GM21528 (cell line): ENCODE measurements at regions not wholly inside any gene's neighbourhood (a gene's known extent, or its start where the extent isn't known, plus 50 kb on each side); places are given as distances from the start of the nearest gene placed in this dataset.
"Not testable (repeated sequence)": the region's sequence is repeated elsewhere in the genome, so short reads cannot be mapped to it uniquely, and the experiment has no call there.

Experiments used
- ATAC-seq: cut with Tn5 transposase; IDR thresholded peaks from one replicate; pipeline ENCODE4 v1.9.1; 2021; ENCODE audit warnings: mild to moderate bottlenecking, moderate library complexity; ENCODE audit not compliant: unreplicated experiment, low FRiP score

- no peak for ATAC-seq
Measured at GRCh38 chr6:179340-179950, 112.8 kb upstream of the DUSP22 start.

- ATAC-seq, result not testable (repeated sequence)
Measured at GRCh38 chr6:180091-180694, 112.1 kb upstream of the DUSP22 start.

- ATAC-seq, result peak; percentile 44
Measured at GRCh38 chr6:181049-181654, 111.1 kb upstream of the DUSP22 start.

- no peak for ATAC-seq
Measured at GRCh38 chr6:183668-184067, 108.6 kb upstream of the DUSP22 start.

- ATAC-seq, result no peak
Measured at GRCh38 chr6:184161-184700, 108.1 kb upstream of the DUSP22 start.

GRCh38 chr6:186340-186965 is 105.8 kb upstream of the DUSP22 start:
- ATAC-seq, result no peak

GRCh38 chr6:187210-187861 is 105.0 kb upstream of the DUSP22 start:
- no peak for ATAC-seq

GRCh38 chr6:188821-189655 is 103.2 kb upstream of the DUSP22 start:
- peak; percentile 63 for ATAC-seq

- no peak for ATAC-seq
Measured at GRCh38 chr6:189676-190075, 102.6 kb upstream of the DUSP22 start.

GRCh38 chr6:190596-191395 is 101.5 kb upstream of the DUSP22 start:
- ATAC-seq, result no peak

GRCh38 chr6:191487-192312 is 100.6 kb upstream of the DUSP22 start:
- ATAC-seq, result no peak

GRCh38 chr6:192313-192664 is 100.0 kb upstream of the DUSP22 start:
- ATAC-seq, result no peak

GRCh38 chr6:193180-193579 is 99.1 kb upstream of the DUSP22 start:
- no peak for ATAC-seq

GRCh38 chr6:193773-194310 is 98.4 kb upstream of the DUSP22 start:
- ATAC-seq, result peak; percentile 39

- ATAC-seq, result no peak
Measured at GRCh38 chr6:195861-196360, 96.4 kb upstream of the DUSP22 start.

- no peak for ATAC-seq
Measured at GRCh38 chr6:196543-196942, 95.7 kb upstream of the DUSP22 start.

GRCh38 chr6:203661-204060 is 88.6 kb upstream of the DUSP22 start:
- no peak for ATAC-seq

- ATAC-seq, result no peak
Measured at GRCh38 chr6:206264-206663, 86.0 kb upstream of the DUSP22 start.
